NCI-H748 (cell line): ENCODE measurements at regions not wholly inside any gene's neighbourhood (a gene's known extent, or its start where the extent isn't known, plus 50 kb on each side); places are given as distances from the start of the nearest gene placed in this dataset.

Source experiments
- DNase-seq: peaks from one replicate; lab custom pipeline; 2025; ENCODE audit not compliant: unreplicated experiment; lab: John Stamatoyannopoulos, UW

- no peak for DNase-seq
These were observed 223.3 kb downstream of the FBXO15 start for GRCh38 chr18:73924307-73924706.

DNA sequence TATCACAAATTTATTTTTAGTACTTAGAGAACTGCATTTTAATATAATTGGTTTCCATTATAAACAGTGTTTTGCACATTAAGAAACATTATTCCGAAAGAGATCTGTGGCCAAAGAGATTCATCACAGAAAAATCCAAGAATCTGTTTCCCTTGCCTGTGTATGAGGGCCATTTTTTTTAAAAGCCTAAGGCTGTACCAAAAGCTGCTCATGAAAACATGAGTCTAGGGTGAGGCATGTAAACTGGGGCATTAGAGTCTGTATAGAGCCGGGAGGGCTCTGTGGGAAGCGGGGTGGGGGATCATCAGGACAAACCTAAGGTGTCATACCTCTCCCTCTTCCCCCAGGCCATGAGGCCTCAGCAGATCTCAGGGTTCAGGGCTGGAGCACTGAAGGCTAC is 223.8 kb downstream of the FBXO15 start:
- no peak for DNase-seq

- DNase-seq, result no peak
These were observed 227.6 kb downstream of the FBXO15 start for GRCh38 chr18:73920033-73920432.

DNA sequence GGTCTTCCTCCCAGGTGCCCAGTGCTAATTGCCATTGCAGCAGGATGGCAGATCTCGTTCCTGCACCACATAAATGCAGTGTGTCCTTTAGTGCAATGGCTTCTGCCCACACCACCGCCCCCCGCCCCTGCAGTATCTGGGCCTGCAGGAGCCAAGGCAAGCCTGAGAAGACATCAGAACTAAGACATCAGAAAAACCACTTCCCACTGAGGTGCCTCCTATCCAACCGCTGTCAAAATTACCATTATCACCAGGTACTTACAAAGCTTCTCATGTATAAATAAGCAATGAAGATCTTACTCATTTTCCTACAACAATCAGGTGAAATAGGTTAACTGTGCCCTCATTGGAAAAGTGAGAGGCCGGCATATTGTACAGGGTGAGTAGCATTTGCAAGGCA is 228.8 kb downstream of the FBXO15 start:
- no peak for DNase-seq

DNA sequence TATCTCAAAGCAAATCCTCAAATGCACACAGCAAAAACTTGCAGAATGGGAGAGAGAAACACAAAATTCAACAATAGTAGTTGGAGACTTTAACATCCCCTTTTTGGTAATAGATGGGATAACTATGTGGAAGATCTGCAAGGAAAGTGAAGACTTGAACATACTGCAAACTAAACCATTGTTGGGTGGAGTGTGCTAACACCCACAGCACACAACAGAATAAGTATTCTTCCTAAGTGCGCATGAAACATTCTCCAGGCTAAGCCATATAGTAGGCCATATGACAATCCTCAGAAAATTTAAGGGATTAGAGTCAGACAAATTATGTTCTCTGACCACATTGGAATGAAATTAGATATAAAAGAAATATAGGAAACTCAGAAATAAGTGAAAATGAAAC is 230.6 kb downstream of the FBXO15 start:
- no peak for DNase-seq

GRCh38 chr18:73913505-73913904 is 234.1 kb downstream of the FBXO15 start:
- no peak for DNase-seq

- no peak for DNase-seq
These were observed 239.3 kb downstream of the FBXO15 start for GRCh38 chr18:73908323-73908722.

GRCh38 chr18:73901566-73901965 is 246.1 kb downstream of the FBXO15 start:
- DNase-seq, result no peak

DNA sequence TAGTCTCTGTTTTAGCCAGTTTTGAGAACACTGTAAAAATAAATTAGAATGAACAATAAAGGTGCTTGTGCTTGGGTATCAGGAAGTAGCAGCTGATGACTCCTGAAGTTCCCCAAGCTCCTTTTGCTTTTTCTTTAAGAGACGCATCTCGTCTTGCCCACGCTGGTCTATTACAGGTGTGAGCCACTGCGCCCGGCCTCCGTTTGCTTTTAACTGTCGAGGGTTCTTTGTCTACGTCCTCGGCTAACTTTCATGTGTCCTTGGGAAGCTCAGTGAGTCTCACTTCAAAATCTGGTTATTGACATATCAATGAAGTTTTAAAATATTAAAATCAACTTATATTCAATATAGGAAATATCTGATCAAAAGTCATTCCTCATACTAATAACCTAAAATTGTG is 246.5 kb downstream of the FBXO15 start:
- no peak for DNase-seq

DNA sequence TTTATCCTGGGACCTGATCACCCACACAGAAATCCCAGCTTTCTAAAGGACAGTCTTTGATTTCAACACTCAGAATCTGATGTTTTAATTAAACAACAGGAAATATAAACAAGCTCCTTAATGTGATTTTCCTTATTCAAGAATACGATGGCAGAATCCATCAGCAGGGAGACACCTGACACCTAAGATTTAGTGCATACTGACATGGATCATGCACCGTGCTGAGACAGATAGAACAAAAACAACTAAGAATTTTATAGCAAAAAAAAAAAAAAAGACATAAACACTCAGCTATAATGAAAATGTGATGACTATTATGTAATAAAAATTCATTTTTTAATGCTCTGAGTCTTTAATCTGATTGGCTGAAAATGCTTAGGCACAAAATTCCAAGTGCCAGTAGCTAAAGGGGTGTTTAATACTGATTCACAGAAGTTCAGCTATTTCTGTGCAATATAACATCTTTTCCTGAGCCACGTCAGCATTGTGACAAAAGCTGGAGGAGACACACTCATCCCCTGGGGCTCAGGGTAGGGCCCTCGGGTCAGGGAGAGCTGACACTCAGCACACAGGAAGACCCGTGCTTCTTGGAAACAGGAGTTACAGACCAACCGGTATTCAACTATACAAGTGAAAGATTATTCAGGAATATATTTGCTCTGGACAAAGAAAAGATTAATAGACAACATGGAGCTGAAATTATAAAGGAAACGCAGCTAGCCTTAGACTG is 247.4 kb downstream of the FBXO15 start:
- no peak for DNase-seq

DNA sequence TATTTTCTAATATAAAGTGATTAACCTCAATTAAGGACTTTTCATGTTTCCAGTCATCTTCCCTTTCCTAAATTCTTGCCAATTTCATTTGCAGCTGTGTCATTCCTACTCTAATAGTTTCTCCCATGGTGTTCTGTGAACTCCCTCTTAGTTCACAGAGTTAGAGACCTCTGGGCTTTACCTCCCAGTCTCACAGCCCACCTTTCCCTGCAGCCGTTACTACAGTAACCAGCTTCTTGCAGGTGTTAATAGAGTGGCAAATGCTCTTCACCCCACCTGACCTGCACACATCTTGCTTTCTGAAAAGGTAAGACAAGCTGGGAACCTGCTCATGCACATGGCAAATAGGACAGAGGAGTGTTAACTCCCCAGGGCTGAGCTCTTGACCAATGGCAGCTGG is 250.1 kb downstream of the FBXO15 start:
- no peak for DNase-seq

DNA sequence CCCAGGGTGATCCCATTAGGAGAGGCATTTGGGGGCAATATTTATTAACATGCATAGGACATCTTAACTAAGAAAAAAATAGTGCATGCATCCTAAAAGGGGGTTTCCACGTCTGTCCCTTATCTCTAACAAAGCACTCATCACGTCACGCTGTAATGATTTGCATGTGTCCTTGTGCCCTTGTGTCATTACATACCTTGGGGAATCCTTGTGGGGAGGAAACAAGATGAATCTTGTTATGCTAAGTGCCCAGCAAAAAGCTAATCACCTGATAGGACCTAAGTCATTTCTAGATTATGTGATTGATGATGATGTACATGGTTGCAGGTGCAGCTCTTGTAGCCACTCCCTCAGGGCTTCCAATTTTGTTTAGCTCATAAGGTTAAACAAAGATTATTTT is 250.9 kb downstream of the FBXO15 start:
- no peak for DNase-seq

DNA sequence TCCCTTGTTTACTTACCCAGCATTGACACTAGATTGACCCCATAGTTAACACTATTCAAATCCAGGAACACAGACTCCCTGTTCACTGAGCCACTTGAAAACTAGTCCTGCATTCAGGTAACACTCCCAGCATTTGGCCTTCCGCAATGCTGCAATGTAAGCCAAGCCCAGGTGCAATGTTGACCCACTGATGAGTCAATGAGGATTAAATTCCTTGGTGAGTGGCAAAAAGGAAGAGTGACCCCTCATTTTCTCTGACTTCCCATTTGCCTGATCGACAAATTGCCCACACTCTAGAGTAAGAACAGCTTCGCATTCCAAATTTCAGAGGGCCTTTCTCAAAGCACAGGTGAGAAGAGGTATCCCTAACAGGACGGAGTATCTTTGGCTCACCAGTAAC is 251.9 kb downstream of the FBXO15 start:
- DNase-seq, result peak; percentile 67

GRCh38 chr18:73893880-73894279 is 253.8 kb downstream of the FBXO15 start:
- DNase-seq, result no peak

- peak; percentile 64 for DNase-seq
These were observed 255.8 kb downstream of the FBXO15 start for GRCh38 chr18:73891572-73892421.

- no peak for DNase-seq
These were observed 259.1 kb downstream of the FBXO15 start for GRCh38 chr18:73888565-73888964.

DNA sequence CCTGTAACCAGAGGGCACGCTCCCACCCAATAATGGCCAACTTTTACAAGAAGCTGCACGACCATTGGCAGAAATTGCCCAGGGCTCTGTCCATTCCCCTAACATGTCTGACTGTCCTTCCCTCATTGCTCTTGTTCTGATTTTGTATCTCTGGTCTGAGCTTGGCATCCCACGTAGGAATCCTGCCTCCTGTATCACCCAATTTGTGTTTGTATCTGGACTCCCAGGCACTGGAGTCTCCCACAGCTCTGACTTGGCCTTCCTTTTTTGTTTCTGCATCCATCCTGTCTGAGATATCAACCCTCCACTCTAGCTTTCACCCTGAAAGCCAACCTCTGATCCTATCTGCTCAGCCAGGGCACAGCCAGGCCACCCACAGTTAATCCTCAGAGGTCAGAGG is 259.8 kb downstream of the FBXO15 start:
- no peak for DNase-seq

- DNase-seq, result no peak
These were observed 262.8 kb downstream of the FBXO15 start for GRCh38 chr18:73884868-73885267.

DNA sequence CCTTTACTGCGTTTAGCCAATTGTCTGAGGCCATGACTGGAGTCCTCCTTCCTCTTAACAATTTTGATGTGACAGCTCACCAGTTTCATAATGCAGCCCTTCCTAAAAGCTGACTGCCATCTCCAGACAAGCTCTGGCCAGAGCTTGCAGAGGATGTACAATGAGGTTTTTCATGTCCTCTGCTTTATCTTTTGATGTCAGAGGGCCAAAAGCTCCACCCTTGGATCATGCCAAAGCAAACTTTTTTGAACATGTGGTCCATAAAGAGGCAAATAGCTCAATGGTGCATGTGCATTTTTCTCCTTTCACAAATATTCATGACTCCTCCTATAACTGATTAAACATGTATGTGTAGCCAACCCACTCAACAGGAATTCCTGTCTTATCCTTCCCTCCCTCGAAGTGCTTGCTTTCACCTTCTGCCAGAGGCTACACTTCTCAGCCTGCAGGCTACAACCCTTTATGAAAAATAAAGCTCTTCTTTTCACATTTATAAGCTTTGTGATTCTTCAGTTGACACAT is 266.2 kb downstream of the FBXO15 start:
- no peak for DNase-seq

GRCh38 chr18:73880387-73880786 is 267.2 kb downstream of the FBXO15 start:
- no peak for DNase-seq

DNA sequence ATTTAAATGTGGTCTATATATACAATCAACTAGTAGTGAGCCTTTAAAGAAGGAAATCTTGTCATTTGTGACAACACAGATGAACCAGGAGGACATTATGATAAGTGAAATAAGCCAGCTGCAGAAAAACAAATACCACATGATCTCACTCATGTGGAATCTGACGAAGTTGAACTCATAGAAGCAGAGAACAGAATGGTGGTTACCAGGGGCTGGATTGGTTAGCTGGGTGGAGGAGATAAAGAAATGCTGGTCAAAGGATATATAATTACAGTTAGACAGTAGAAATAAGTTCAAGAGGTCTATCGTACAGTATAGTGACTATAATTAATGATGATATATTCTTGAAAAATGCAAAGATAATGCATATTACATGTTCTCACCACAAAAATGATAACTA is 267.9 kb downstream of the FBXO15 start:
- DNase-seq, result no peak

DNA sequence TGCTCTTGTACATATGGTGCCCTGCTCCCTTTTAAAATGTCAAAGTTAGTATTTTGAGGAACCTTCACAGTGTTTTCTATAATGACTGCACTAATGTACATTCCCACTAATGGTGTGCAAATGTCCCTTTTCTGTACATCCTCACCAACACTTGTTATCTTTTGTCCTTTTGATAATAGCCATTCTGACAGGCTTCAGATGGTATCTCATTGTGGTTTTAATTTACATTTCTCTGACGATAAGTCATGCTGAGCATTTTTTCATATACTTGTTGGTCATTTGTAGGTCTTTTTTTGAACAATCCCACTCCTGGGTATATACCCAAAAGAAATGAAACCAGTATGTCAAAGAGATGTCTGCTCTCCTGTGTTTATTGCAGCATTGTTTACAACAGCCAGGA is 268.3 kb downstream of the FBXO15 start:
- no peak for DNase-seq
